Astrocyte (in vitro differentiated cells and primary cell): ENCODE measurements at regions not wholly inside any gene's neighbourhood (a gene's known extent, or its start where the extent isn't known, plus 50 kb on each side); places are given as distances from the start of the nearest gene placed in this dataset.

Source experiments
- DNase-seq: peaks from one replicate; pipeline ENCODE4 v3.0.0-alpha.2; 2010; ENCODE audit warnings: low read depth
- FAIRE-seq: peaks from 2 replicates; lab custom pipeline; 2011; peaks lifted over from hg19 to GRCh38; lab: Jason Lieb, UNC
- H2AFZ ChIP-seq: 2 replicates; pipeline ENCODE4 v1.6.0; 2012; ENCODE audit warnings: low read depth, low read length, inconsistent platforms
- H3K27ac ChIP-seq: 2 replicates; pipeline ENCODE4 v1.5.1; 2011; ENCODE audit warnings: low read depth, low read length, inconsistent platforms
- H3K27me3 ChIP-seq: 2 replicates; pipeline ENCODE4 v1.6.0; 2011; ENCODE audit warnings: low read length, inconsistent platforms; ENCODE audit not compliant: insufficient read depth
- H3K36me3 ChIP-seq: 2 replicates; pipeline ENCODE4 v1.5.1; 2011; ENCODE audit warnings: low read length, inconsistent platforms; ENCODE audit not compliant: insufficient read depth
- H3K4me1 ChIP-seq: 2 replicates; pipeline ENCODE4 v1.5.1; 2011; ENCODE audit warnings: low read length, inconsistent platforms; ENCODE audit not compliant: insufficient read depth
- H3K4me2 ChIP-seq: 2 replicates; pipeline ENCODE4 v1.6.0; 2012; ENCODE audit warnings: low read length, inconsistent platforms
- H3K4me3 ChIP-seq: 2 replicates; pipeline ENCODE4 v1.5.1; 2011; ENCODE audit warnings: low read depth, mild to moderate bottlenecking, low read length, inconsistent platforms; ENCODE audit not compliant: insufficient read depth
- H3K79me2 ChIP-seq: 2 replicates; pipeline ENCODE4 v1.6.0; 2012; ENCODE audit warnings: mild to moderate bottlenecking, low read length, inconsistent platforms; ENCODE audit not compliant: insufficient read depth
- H3K9ac ChIP-seq: 2 replicates; pipeline ENCODE4 v1.6.0; 2012; ENCODE audit warnings: mild to moderate bottlenecking, low read length, inconsistent platforms
- H3K9me3 ChIP-seq: 2 replicates; pipeline ENCODE4 v1.5.1; 2012; ENCODE audit warnings: low read depth, mild to moderate bottlenecking, low read length, inconsistent platforms; ENCODE audit not compliant: insufficient read depth
- H4K20me1 ChIP-seq: 2 replicates; pipeline ENCODE4 v1.6.0; 2012; ENCODE audit warnings: low read length, inconsistent platforms; ENCODE audit not compliant: insufficient read depth
- H3K27ac Mint-ChIP-seq: one replicate; pipeline ENCODE4 v1.8.0; 2021; ENCODE audit warnings: mild to moderate bottlenecking, mixed read lengths; ENCODE audit not compliant: unreplicated experiment
- H3K27me3 Mint-ChIP-seq: one replicate; pipeline ENCODE4 v1.8.0; 2021; ENCODE audit warnings: low read depth, mixed read lengths; ENCODE audit not compliant: unreplicated experiment
- H3K36me3 Mint-ChIP-seq: one replicate; pipeline ENCODE4 v1.8.0; 2021; ENCODE audit warnings: low read depth, mixed read lengths; ENCODE audit not compliant: unreplicated experiment
- H3K4me1 Mint-ChIP-seq: one replicate; pipeline ENCODE4 v1.8.0; 2021; ENCODE audit warnings: low read depth, mixed read lengths; ENCODE audit not compliant: unreplicated experiment
- H3K4me3 Mint-ChIP-seq: one replicate; pipeline ENCODE4 v1.8.0; 2021; ENCODE audit warnings: mild to moderate bottlenecking, moderate library complexity, mixed read lengths; ENCODE audit not compliant: unreplicated experiment
- H3K9me3 Mint-ChIP-seq: one replicate; pipeline ENCODE4 v1.8.0; 2021; ENCODE audit warnings: mild to moderate bottlenecking, mixed read lengths; ENCODE audit not compliant: unreplicated experiment
- EZH2 ChIP-seq: IDR thresholded peaks from 2 replicates; pipeline ENCODE4 v1.6.1; 2012; ENCODE audit warnings: mild to moderate bottlenecking, low read length, inconsistent platforms; ENCODE audit not compliant: insufficient read depth
- TF ChIP-seq, protein P1 (sequence below): IDR thresholded peaks from 2 replicates; pipeline ENCODE4 v1.5.1; 2011; ENCODE audit warnings: low read depth, mild to moderate bottlenecking, inconsistent platforms, low read length, moderate library complexity; ENCODE audit not compliant: insufficient read depth

DNA sequence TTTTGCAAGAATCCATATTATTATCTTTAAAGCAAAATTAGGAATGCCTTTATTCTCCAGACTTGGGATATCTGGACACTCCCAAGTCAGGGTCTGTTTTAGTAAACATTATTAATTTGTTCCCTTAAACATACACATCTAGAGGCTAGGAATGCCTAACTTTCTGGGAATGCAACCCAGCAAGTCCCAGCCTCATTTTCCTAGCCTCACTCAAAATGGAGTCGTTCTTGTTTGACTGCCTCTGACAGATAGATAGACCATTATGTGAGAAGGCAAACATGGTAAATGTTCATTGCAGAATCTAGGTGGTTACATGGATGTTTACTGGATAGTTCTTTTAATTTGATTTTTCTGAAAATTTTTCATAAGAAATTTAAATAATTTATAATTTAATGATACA lies 54.7 kb upstream of the FOXN2 start:
- Histone ChIP-seq H3K27ac (no peak overlapping the region), H3K9me3 (no peaks in the 10 kb centered on the region), H2AFZ (no peak overlapping the region), H3K36me3 (no peaks in the 10 kb centered on the region), H3K79me2 (no peaks in the 10 kb centered on the region), H3K9ac (no peak overlapping the region), H3K27me3 (no peaks in the 10 kb centered on the region), H3K4me1 (no peaks in the 10 kb centered on the region), H4K20me1 (no peaks in the 10 kb centered on the region), H3K4me2 (no peak overlapping the region), H3K4me3 (no peak overlapping the region)
- no peak for TF ChIP-seq EZH2
- TF ChIP-seq, protein P1, sequence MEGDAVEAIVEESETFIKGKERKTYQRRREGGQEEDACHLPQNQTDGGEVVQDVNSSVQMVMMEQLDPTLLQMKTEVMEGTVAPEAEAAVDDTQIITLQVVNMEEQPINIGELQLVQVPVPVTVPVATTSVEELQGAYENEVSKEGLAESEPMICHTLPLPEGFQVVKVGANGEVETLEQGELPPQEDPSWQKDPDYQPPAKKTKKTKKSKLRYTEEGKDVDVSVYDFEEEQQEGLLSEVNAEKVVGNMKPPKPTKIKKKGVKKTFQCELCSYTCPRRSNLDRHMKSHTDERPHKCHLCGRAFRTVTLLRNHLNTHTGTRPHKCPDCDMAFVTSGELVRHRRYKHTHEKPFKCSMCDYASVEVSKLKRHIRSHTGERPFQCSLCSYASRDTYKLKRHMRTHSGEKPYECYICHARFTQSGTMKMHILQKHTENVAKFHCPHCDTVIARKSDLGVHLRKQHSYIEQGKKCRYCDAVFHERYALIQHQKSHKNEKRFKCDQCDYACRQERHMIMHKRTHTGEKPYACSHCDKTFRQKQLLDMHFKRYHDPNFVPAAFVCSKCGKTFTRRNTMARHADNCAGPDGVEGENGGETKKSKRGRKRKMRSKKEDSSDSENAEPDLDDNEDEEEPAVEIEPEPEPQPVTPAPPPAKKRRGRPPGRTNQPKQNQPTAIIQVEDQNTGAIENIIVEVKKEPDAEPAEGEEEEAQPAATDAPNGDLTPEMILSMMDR: no peak
- no peak for FAIRE-seq
- no peaks in the 10 kb centered on the region for H3K9me3 Mint-ChIP-seq
- H3K36me3 Mint-ChIP-seq: no peaks in the 10 kb centered on the region
- H3K27me3 Mint-ChIP-seq: no peaks in the 10 kb centered on the region
- H3K27ac Mint-ChIP-seq: no peak overlapping the region
- H3K4me1 Mint-ChIP-seq: no peaks in the 10 kb centered on the region
- no peak for DNase-seq
- no peak overlapping the region for H3K4me3 Mint-ChIP-seq

DNA sequence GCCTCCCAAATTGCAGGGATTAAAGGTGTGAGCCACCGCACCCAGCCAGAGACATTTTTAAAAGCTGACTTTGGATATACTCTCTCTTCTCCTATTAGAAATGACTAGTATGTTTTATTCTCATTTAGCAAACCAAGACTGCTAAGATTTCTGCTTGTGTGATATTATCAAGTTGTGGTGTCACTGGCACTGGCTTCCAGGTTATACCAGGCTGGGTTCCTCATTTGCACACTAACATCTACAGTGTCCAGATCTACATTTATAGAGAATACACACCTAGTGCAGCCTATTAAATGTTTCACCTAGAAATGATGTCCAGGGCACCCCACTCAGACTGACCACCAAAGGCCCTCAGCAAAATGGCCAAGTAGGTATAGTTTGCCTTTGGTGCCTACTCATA lies 49.9 kb upstream of the FOXN2 start:
- H3K9me3 Mint-ChIP-seq: no peaks in the 10 kb centered on the region
- Histone ChIP-seq H2AFZ (no peak overlapping the region), H4K20me1 (no peaks in the 10 kb centered on the region), H3K4me3 (no peak overlapping the region), H3K79me2 (no peaks in the 10 kb centered on the region), H3K36me3 (no peaks in the 10 kb centered on the region), H3K4me2 (no peak overlapping the region), H3K9ac (no peak overlapping the region), H3K27me3 (no peaks in the 10 kb centered on the region), H3K27ac (no peak overlapping the region), H3K9me3 (no peaks in the 10 kb centered on the region), H3K4me1 (no peaks in the 10 kb centered on the region)
- peaks cover 3% of the 10 kb centered on the region for H3K27me3 Mint-ChIP-seq
- no peaks in the 10 kb centered on the region for H3K4me1 Mint-ChIP-seq
- no peaks in the 10 kb centered on the region for H3K36me3 Mint-ChIP-seq
- H3K27ac Mint-ChIP-seq: no peak overlapping the region
- FAIRE-seq (no peak), DNase-seq (no peak)
- TF ChIP-seq EZH2: no peak
- TF ChIP-seq, protein P1: no peak
- H3K4me3 Mint-ChIP-seq: no peak overlapping the region
